SK-MEL-5 (cell line): ENCODE measurements at regions not wholly inside any gene's neighbourhood (a gene's known extent, or its start where the extent isn't known, plus 50 kb on each side); places are given as distances from the start of the nearest gene placed in this dataset.

ENCODE experiments used
- DNase-seq: peaks from one replicate; pipeline ENCODE4 v3.0.0-alpha.2; 2016; ENCODE audit warnings: low read depth, low spot score
- in situ Hi-C: cut with HindIII; loops from 2 replicates; pipeline ENCODE4 v1.10.0; 2016; ENCODE audit warnings: low sequenced_read_pairs, high pct_unique_total_duplicates, low pct_unique_long_range_greater_than_20kb

- in situ Hi-C loops: no loop called here
- DNase-seq: no peak
Observed at GRCh38 chr3:43783987-43784639, 93.4 kb downstream of the ABHD5 start.

- DNase-seq: no peak
- in situ Hi-C loops: no loop called here
Observed at GRCh38 chr3:43784640-43785011, 93.9 kb downstream of the ABHD5 start.

DNA sequence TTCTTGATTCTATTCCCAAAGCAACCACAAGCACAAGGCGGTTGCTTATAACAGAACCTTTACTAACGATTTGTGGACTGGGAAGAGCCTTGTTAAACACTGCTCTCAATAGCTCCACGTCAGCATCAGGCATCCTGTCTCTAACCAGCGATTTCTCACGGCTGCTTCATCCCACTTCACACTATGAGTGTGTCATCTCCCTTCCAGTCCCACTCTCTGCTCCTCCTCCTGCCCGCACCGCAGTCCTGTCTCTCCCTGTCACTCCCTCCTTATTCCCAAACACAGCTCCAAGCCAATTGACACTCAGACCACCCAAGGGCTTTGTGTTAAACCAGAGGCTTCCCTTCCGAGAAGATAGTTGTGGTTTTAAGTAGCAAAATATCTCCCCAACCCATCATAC is 94.8 kb downstream of the ABHD5 start:
- no peak for DNase-seq

DNA sequence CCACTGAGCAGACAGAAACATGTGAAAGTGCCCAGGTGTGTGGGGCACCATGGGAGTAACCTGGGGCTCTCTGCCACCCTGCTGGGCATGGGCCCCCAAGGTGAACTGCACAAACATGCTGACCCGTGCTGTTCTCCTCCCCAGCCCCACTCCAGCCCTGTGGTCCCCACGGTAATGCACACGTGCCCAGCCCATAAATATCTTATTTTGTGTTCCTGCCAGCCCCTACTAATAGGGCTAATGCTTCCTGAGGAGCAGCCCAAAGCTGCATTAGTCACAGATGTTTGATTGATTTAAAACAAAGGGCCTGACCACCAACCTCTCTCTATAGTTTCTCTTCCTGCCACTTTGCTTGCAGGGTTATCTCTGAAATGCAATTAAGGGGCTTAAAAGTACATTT is 95.4 kb downstream of the ABHD5 start:
- in situ Hi-C loops: no loop called here
- DNase-seq: no peak

More for the DNA sequence above, 94.8 kb downstream of the ABHD5 start:
- in situ Hi-C loops: no loop called here

GRCh38 chr3:43786526-43787305 is 96.0 kb downstream of the ABHD5 start:
- in situ Hi-C loops: no loop called here
- no peak for DNase-seq

DNA sequence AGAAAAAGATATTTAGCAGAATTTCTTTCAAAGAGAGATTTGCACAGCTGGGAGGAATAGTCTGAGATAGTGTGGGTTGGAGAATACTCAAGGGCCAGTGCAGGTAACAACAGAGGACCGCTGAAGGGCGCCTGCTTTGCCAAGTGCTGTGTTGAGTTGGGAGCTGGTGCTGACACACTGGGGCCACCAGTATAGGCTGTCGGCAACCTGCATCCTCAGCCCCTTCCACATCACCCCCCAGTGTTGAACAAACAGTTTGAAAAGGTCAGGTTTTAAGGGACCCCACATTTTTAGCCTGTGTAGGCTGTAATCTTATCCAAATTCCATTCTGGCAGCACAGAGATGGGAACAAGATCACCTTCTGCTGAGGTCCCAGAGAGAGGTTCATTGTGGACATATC is 96.6 kb downstream of the ABHD5 start:
- in situ Hi-C loops: no loop called here
- no peak for DNase-seq

GRCh38 chr3:43789028-43789427 is 98.3 kb downstream of the ABHD5 start:
- in situ Hi-C loops: no loop called here
- no peak for DNase-seq

- DNase-seq: no peak
- in situ Hi-C loops: no loop called here
Observed at GRCh38 chr3:43790060-43790459, 99.3 kb downstream of the ABHD5 start.

DNA sequence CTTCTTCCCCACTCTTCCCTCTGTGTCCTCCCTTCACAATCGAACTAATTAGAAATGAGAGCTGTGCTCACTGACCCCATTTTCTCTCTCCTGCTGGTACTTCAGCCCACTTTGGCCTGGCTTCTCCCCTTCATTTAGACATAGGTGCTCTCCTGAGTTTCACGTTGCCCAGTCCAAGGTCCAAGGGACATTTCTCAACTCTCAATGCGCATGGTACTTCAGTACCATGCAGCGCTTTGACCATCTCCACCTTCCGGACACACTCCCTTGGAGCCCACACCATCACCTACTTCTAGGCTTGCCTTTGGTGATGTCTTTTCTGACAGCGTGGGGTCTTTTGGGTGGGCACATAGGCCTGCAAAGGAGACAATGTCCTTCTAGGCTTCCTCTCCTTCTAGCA is 99.7 kb downstream of the ABHD5 start:
- no peak for DNase-seq
- in situ Hi-C loops: no loop called here

GRCh38 chr3:43791246-43791645 is 100.5 kb downstream of the ABHD5 start:
- no peak for DNase-seq
- in situ Hi-C loops: no loop called here

GRCh38 chr3:43792904-43793303 is 102.2 kb downstream of the ABHD5 start:
- in situ Hi-C loops: no loop called here
- DNase-seq: no peak

DNA sequence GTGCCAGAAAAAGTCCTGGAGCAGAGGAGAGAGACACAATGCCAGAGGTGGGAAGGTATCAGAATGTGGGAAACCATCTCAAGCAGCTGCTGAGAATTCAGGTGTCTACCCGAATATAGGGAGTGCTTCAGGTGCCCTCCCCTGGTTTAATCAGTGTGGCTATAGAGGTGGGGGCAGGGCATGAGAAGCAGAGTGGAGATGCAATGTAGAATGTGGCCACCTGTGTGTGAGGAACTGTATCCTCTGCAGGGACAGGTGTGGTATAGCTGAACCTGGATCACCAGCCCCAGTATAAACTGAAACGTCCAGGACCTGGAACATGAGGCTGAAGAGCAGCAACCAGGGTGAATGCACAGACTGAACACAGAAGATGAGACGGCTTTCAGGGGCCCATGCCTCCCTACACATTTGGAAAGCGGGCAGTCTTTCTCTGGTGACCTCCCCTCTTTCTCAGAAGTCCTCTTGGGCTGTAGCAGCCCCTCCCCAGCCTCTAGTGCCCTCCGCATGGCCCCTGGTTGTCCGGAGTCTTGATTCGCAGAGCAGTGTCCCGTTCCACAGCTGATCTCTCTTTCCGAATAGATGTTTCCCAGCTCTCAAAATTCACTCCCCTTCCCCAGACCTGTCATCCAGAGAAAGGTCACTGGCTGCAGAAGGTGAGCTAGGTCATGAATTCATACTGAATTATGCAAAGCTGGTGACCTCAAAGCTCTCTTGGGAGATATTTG is 103.1 kb downstream of the ABHD5 start:
- in situ Hi-C loops: no loop called here
- no peak for DNase-seq

GRCh38 chr3:43794776-43795175 is 104.0 kb downstream of the ABHD5 start:
- no peak for DNase-seq

DNA sequence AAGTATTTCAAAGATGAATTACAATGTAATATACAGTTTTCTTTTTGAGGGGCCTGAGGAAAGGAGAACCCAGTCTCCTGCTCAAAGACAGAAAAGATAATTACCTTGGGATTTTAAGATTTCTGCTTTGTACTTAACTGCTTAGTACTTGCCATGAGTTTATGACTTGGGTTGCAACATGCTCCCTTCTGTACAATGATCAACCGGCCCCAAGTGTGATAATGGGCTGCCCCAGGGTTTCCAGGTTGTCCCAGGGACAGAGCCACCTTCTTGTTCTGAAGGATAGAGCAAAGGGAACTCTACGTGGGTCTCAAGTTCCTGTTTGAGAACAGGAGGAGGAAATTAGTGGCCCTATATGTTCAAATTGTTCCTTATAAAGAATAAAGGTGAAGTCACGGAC is 104.8 kb downstream of the ABHD5 start:
- no peak for DNase-seq
- in situ Hi-C loops: no loop called here

More at GRCh38 chr3:43794776-43795175, 104.0 kb downstream of the ABHD5 start:
- in situ Hi-C loops: no loop called here

GRCh38 chr3:43796041-43796596 is 105.4 kb downstream of the ABHD5 start:
- no peak for DNase-seq
- in situ Hi-C loops: no loop called here

DNA sequence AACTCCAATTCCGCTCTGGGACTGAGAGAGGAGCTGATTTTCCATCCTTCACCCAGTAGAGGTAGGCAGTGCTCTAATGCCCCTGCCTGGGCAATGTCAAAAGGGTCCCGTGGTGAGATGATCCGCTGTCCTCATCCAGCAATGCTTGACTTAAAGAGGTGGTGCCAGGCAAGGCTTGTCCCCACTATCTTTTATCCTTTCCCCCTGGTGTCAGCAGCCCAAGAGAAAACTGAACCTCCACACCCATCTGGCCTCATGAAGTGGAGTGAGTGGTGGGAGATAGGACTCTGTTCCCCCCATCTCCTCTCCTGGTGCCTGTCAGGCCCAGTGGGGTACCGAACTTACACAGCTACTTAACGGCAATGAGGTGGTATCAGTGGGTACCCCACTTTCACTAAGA is 107.1 kb downstream of the ABHD5 start:
- in situ Hi-C loops: no loop called here
- DNase-seq: no peak

DNA sequence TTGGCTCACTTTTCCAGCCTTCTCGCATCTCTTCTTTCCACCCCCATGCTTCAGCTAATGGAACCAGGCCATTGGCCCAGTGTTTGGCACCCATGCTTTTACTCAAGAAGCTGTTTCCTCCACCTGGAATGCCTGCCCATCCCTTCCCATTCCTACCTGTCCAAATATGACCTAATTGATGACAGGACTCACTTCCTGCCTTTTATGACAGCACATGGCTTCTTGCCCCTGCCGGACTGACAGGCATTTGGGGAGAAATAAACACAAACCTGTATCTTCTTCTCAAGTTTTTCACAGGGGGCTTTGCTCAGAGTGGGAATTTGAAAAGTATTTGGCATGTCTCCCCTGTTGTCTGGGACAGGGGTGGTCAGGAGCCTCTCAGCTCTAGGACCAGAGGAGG is 120.1 kb downstream of the ABHD5 start:
- in situ Hi-C loops: no loop called here
- DNase-seq: no peak

DNA sequence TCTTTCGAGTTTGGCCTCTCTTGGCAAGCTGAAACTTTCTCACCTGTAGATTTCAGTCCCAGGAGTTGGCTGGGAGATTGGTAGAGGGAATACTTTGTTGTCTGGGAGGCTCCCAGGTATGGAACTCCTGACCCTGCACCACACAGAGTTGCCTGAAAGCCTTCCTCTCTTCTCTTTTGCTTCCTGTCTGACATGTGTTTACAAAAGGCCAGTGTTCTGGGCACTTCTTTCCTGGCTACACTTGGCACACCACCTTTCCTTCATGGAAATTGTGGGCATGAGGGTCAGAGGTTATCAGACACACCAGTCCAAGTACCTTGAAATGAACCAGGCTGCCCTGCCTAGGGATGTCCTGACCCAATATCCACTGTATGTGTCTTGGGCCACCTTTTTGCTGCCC is 123.7 kb downstream of the ABHD5 start:
- in situ Hi-C loops: no loop called here
- DNase-seq: peak; percentile 74
